IMR-90 (cell line): ENCODE measurements at regions not wholly inside any gene's neighbourhood (a gene's known extent, or its start where the extent isn't known, plus 50 kb on each side); places are given as distances from the start of the nearest gene placed in this dataset.

ENCODE experiments used
- ATAC-seq: fragments of 200-7000 bp; cut with Tn5 transposase; 2 replicates; pipeline ENCODE4 v1.9.1; 2020; ENCODE audit warnings: low read depth, mild to moderate bottlenecking, moderate library complexity
- BruUV-seq: library from RNA; stranded (reverse); fragments of 400-500 nt; replicated peaks from 2 replicates; lab custom pipeline; 2021; lab: Mats Ljungman, UMichigan
- CTCF ChIA-PET: fragments of 300-600 bp; formaldehyde crosslinking; extraction: SDS; loops from one replicate; lab custom pipeline; 2021; ENCODE audit warnings: antibody characterized with exemption; lab: Yijun Ruan, JAX
- POLR2A ChIA-PET: fragments of 300-600 bp; sonication (Branson Sonifier 250); formaldehyde crosslinking; loops from one replicate; lab custom pipeline; 2022; ENCODE audit warnings: antibody characterized with exemption; ENCODE audit not compliant: unreplicated experiment; lab: Charles Lee
- DNase-seq: peaks from one replicate; pipeline ENCODE4 v3.0.0; 2013
- H2AFZ ChIP-seq: replicated peaks from 2 replicates; pipeline ENCODE3; 2013; ENCODE audit warnings: low read length, mild to moderate bottlenecking; ENCODE audit not compliant: poor library complexity
- H2AK5ac ChIP-seq: 2 replicates; pipeline ENCODE4 v1.6.1; 2013; ENCODE audit warnings: low read depth, low read length, inconsistent platforms
- H2AK9ac ChIP-seq: replicated peaks from 2 replicates; pipeline ENCODE3; 2013; ENCODE audit warnings: mild to moderate bottlenecking, low read depth, low read length, moderate library complexity; ENCODE audit not compliant: poor library complexity
- H2BK120ac ChIP-seq: 2 replicates; pipeline ENCODE4 v1.6.1; 2013; ENCODE audit warnings: low read depth, low read length, inconsistent platforms
- H2BK15ac ChIP-seq: 3 replicates; pipeline ENCODE4 v1.6.1; 2013; ENCODE audit warnings: low read depth, low read length, inconsistent platforms
- H2BK20ac ChIP-seq: 2 replicates; pipeline ENCODE4 v1.6.1; 2013; ENCODE audit warnings: low read depth, mild to moderate bottlenecking, inconsistent platforms, low read length, moderate library complexity
- H2BK5ac ChIP-seq: 2 replicates; pipeline ENCODE4 v1.6.1; 2013; ENCODE audit warnings: mild to moderate bottlenecking, low read depth, low read length, inconsistent platforms; ENCODE audit not compliant: poor library complexity, severe bottlenecking
- H3K14ac ChIP-seq: replicated peaks from 2 replicates; pipeline ENCODE4 v1.6.1; 2013; ENCODE audit warnings: low read depth, low read length, inconsistent platforms
- H3K18ac ChIP-seq: 2 replicates; pipeline ENCODE4 v1.6.1; 2013; ENCODE audit warnings: low read depth, low read length, control low read depth
- H3K23ac ChIP-seq: 2 replicates; pipeline ENCODE4 v1.6.1; 2013; ENCODE audit warnings: low read depth, low read length, inconsistent platforms
- H3K27ac ChIP-seq: 2 replicates; pipeline ENCODE4 v1.5.1; 2013; ENCODE audit warnings: mild to moderate bottlenecking, control low read depth, low read length; ENCODE audit not compliant: insufficient read depth
- H3K27me3 ChIP-seq: 2 replicates; pipeline ENCODE4 v1.6.1; 2013; ENCODE audit warnings: low read length; ENCODE audit not compliant: control insufficient read depth, insufficient read depth
- H3K36me3 ChIP-seq: 2 replicates; pipeline ENCODE4 v1.6.1; 2013; ENCODE audit warnings: low read length, mixed read lengths; ENCODE audit not compliant: control insufficient read depth, insufficient read depth
- H3K4ac ChIP-seq: 2 replicates; pipeline ENCODE4 v1.6.1; 2013; ENCODE audit warnings: low read depth, low read length, inconsistent platforms
- H3K4me1 ChIP-seq: 2 replicates; pipeline ENCODE4 v1.6.1; 2013; ENCODE audit warnings: low read length, mixed read lengths; ENCODE audit not compliant: control insufficient read depth, insufficient read depth
- H3K4me2 ChIP-seq: 2 replicates; pipeline ENCODE4 v1.6.1; 2013; ENCODE audit warnings: low read depth, mild to moderate bottlenecking, control low read depth, low read length, moderate library complexity
- H3K4me3 ChIP-seq: 2 replicates; pipeline ENCODE4 v1.5.1; 2013; ENCODE audit warnings: low read depth, mild to moderate bottlenecking, control low read depth, low read length, moderate library complexity; ENCODE audit not compliant: insufficient read depth
- H3K56ac ChIP-seq: 2 replicates; pipeline ENCODE4 v1.6.1; 2013; ENCODE audit warnings: low read length, inconsistent platforms; ENCODE audit not compliant: insufficient read depth; ENCODE audit errors: extremely low read depth
- H3K79me1 ChIP-seq, 2 experiments: 2 replicates each; pipeline ENCODE4 v1.6.1; 2013; ENCODE audit warnings: low read length in 2 of 2, inconsistent platforms in 1 of 2, low read depth in 1 of 2
- H3K9ac ChIP-seq: 2 replicates; pipeline ENCODE4 v1.6.1; 2013; ENCODE audit warnings: low read depth, low read length, control low read depth
- H3K9me1 ChIP-seq: 2 replicates; pipeline ENCODE4 v1.6.1; 2013; ENCODE audit warnings: low read length, inconsistent platforms; ENCODE audit not compliant: insufficient read depth
- H3K9me3 ChIP-seq: 2 replicates; pipeline ENCODE4 v1.6.1; 2013; ENCODE audit warnings: low read length; ENCODE audit not compliant: control insufficient read depth, insufficient read depth
- H4K20me1 ChIP-seq: 2 replicates; pipeline ENCODE4 v1.6.1; 2013; ENCODE audit warnings: low read length, inconsistent platforms; ENCODE audit not compliant: insufficient read depth
- H4K5ac ChIP-seq: 2 replicates; pipeline ENCODE4 v1.6.1; 2013; ENCODE audit warnings: mild to moderate bottlenecking, low read depth, low read length, control low read depth
- H4K8ac ChIP-seq, 2 experiments: 2 replicates each; pipeline ENCODE4 v1.6.1; 2013; ENCODE audit warnings: low read depth in 2 of 2, low read length in 2 of 2, control low read depth in 1 of 2, inconsistent platforms in 1 of 2
- H4K91ac ChIP-seq: 2 replicates; pipeline ENCODE4 v1.6.1; 2013; ENCODE audit warnings: low read depth, low read length, inconsistent platforms; ENCODE audit not compliant: insufficient read depth
- BHLHE40 ChIP-seq: fragments of 150-350 bp; IDR thresholded peaks from 2 replicates; pipeline ENCODE4 v1.6.1; 2016; ENCODE audit warnings: mild to moderate bottlenecking, low read depth, low read length
- CEBPB ChIP-seq: IDR thresholded peaks from 2 replicates; pipeline ENCODE4 v1.6.1; 2012; ENCODE audit warnings: low read depth, low read length, improper control_type of control experiment
- CHD1 ChIP-seq: IDR thresholded peaks from 2 replicates; pipeline ENCODE4 v1.6.1; 2012; ENCODE audit warnings: low read depth, low read length, improper control_type of control experiment
- CTCF ChIP-seq: conservative IDR thresholded peaks from 2 replicates; pipeline ENCODE4 v1.5.1; 2012; ENCODE audit warnings: mild to moderate bottlenecking, low read depth, low read length, improper control_type of control experiment
- ELK1 ChIP-seq: fragments of 150-350 bp; IDR thresholded peaks from 2 replicates; pipeline ENCODE4 v1.6.1; 2016; ENCODE audit warnings: low read depth, mild to moderate bottlenecking, low read length, moderate library complexity, borderline replicate concordance
- FOS ChIP-seq: fragments of 150-350 bp; IDR thresholded peaks from 2 replicates; pipeline ENCODE4 v1.6.1; 2016; ENCODE audit warnings: low read depth, low read length
- MAFK ChIP-seq: IDR thresholded peaks from 2 replicates; pipeline ENCODE4 v1.6.1; 2012; ENCODE audit warnings: low read depth, low read length, improper control_type of control experiment
- MAZ ChIP-seq: IDR thresholded peaks from 2 replicates; pipeline ENCODE4 v1.6.1; 2012; ENCODE audit warnings: low read depth, mild to moderate bottlenecking, low read length, improper control_type of control experiment, moderate library complexity, borderline replicate concordance
- MXI1 ChIP-seq: IDR thresholded peaks from 2 replicates; pipeline ENCODE4 v1.6.1; 2012; ENCODE audit warnings: low read depth, mild to moderate bottlenecking, low read length, moderate library complexity, borderline replicate concordance
- NFE2L2 ChIP-seq: fragments of 150-350 bp; IDR thresholded peaks from 2 replicates; pipeline ENCODE4 v1.6.1; 2016; ENCODE audit warnings: low read depth, mild to moderate bottlenecking, low read length
- POLR2A ChIP-seq: IDR thresholded peaks from 2 replicates; pipeline ENCODE4 v1.6.1; 2012; ENCODE audit warnings: mild to moderate bottlenecking, low read depth, low read length
- RAD21 ChIP-seq: IDR thresholded peaks from 2 replicates; pipeline ENCODE4 v1.6.1; 2012; ENCODE audit warnings: low read length, improper control_type of control experiment
- RCOR1 ChIP-seq: IDR thresholded peaks from 2 replicates; pipeline ENCODE4 v1.6.1; 2012; ENCODE audit warnings: mild to moderate bottlenecking, low read length, improper control_type of control experiment; ENCODE audit not compliant: insufficient replicate concordance
- RFX5 ChIP-seq: IDR thresholded peaks from 2 replicates; pipeline ENCODE4 v1.8.0; 2012; ENCODE audit warnings: low read depth, mild to moderate bottlenecking, low read length, moderate library complexity
- SMC3 ChIP-seq: fragments of 150-350 bp; IDR thresholded peaks from 2 replicates; pipeline ENCODE4 v1.6.1; 2016; ENCODE audit warnings: low read depth, mild to moderate bottlenecking, antibody characterized with exemption, low read length, moderate library complexity
- USF2 ChIP-seq: fragments of 150-350 bp; IDR thresholded peaks from 2 replicates; pipeline ENCODE4 v1.6.1; 2017; ENCODE audit warnings: mild to moderate bottlenecking, antibody characterized with exemption, low read length, low read depth
- WGBS, 2 experiments: methylation state at CpG; one replicate each; pipeline versions ENCODE4 v1.1.5 to v1.1.7; 2013; ENCODE audit warnings: missing lambda C conversion rate in 2 of 2; ENCODE audit not compliant: insufficient read length in 1 of 2; ENCODE audit errors: extremely low coverage in 2 of 2; 5-methylcytosine and 5-hydroxymethylcytosine counted together
- dilution Hi-C: fragments of 300-500 bp; cut with HindIII; formaldehyde crosslinking; loops from one replicate; pipeline ENCODE4 v1.14.3; 2018; ENCODE audit warnings: low sequenced_read_pairs; ENCODE audit not compliant: unreplicated experiment
- in situ Hi-C: fragments of 300-500 bp; cut with MboI; formaldehyde crosslinking; loops from 3 replicates; pipeline ENCODE4 v1.14.3; 2019; ENCODE audit warnings: low sequenced_read_pairs, inconsistent platforms, mixed read lengths
- intact Hi-C: fragments of 100-400 bp; cut with micrococcal nuclease; formaldehyde crosslinking; loops from 2 replicates; pipeline ENCODE4 v1.10.0; 2022

GRCh38 chrX:42085836-42086235 is 162.5 kb upstream of the CASK start:
- in situ Hi-C loops (loop anchor here (25.0 kb wide), 1 partner anchor 524 kb away; no protein-coding TSS in a partner anchor), dilution Hi-C loops (no loop called here), intact Hi-C loops (no loop called here)
- Histone ChIP-seq H3K4me1 (no peaks in the 10 kb centered on the region), H2BK15ac (no peak overlapping the region), H3K9ac (no peak overlapping the region), H4K20me1 (no peaks in the 10 kb centered on the region), H3K14ac (no peak overlapping the region), H3K4me3 (no peak overlapping the region), H3K56ac (no peak overlapping the region), H2AFZ (no peak overlapping the region), H2AK5ac (no peak overlapping the region), H3K27ac (no peak overlapping the region), H4K5ac (no peak overlapping the region), H3K18ac (no peak overlapping the region), H3K4me2 (no peak overlapping the region), H3K27me3 (no peaks in the 10 kb centered on the region; the same call in 1 of the 2 replicates), H3K23ac (no peak overlapping the region), H2AK9ac (no peak overlapping the region), H3K9me3 (no peaks in the 10 kb centered on the region), H3K36me3 (no peaks in the 10 kb centered on the region), H4K91ac (no peak overlapping the region), H2BK120ac (no peak overlapping the region), H3K4ac (no peak overlapping the region), H3K9me1 (no peaks in the 10 kb centered on the region), H3K79me1 (no peaks in the 10 kb centered on the region), H4K8ac (no peak overlapping the region), H2BK5ac (no peak overlapping the region), H2BK20ac (no peak overlapping the region)
- no peak for ATAC-seq
- no peak for TF ChIP-seq SMC3
- TF ChIP-seq CHD1: no peak
- TF ChIP-seq RAD21: no peak
- TF ChIP-seq RFX5: no peak
- no peak for TF ChIP-seq FOS
- TF ChIP-seq CEBPB: no peak
- no peak for TF ChIP-seq RCOR1
- TF ChIP-seq ELK1: no peak
- no peak for TF ChIP-seq BHLHE40
- no peak for TF ChIP-seq NFE2L2
- TF ChIP-seq CTCF: no peak
- no peak for TF ChIP-seq USF2
- TF ChIP-seq MXI1: no peak
- TF ChIP-seq MAZ: no peak
- no peak for TF ChIP-seq POLR2A
- TF ChIP-seq MAFK: no peak
- DNase-seq: no peak
- BruUV-seq: no TSS peak
- POLR2A ChIA-PET: interaction anchor here (0.6 kb wide), 1 partner anchor 241 kb away, joined by 4 read pairs; no protein-coding TSS in a partner anchor
- 100% methylated on average over 1 of the region's 4 CpGs for WGBS, 2 experiments
- CTCF ChIA-PET: interaction anchor here (0.5 kb wide), 1 partner anchor 148 kb away, joined by 4 read pairs; no protein-coding TSS in a partner anchor
